Hindlimb muscle (tissue), 1 donor: ENCODE measurements at regions not wholly inside any gene's neighbourhood (a gene's known extent, or its start where the extent isn't known, plus 50 kb on each side); places are given as distances from the start of the nearest gene placed in this dataset.

ENCODE experiments used
- DNase-seq: peaks from one replicate; pipeline ENCODE4 v3.0.0-alpha.2; 2013

- no peak for DNase-seq
Measured at GRCh38 chr5:58105836-58106235, 354.1 kb downstream of the PLK2 start.

GRCh38 chr5:58099257-58099656, 360.6 kb downstream of the PLK2 start:
- no peak for DNase-seq

GRCh38 chr5:58094031-58094430, 365.9 kb downstream of the PLK2 start:
- no peak for DNase-seq

- DNase-seq = no peak
Measured at GRCh38 chr5:58090704-58091103, 369.2 kb downstream of the PLK2 start.

GRCh38 chr5:58088941-58089340, 370.9 kb downstream of the PLK2 start:
- no peak for DNase-seq

- no peak for DNase-seq
Measured at GRCh38 chr5:58087905-58088304, 372.0 kb downstream of the PLK2 start.

- no peak for DNase-seq
Measured at GRCh38 chr5:58087123-58087522, 372.8 kb downstream of the PLK2 start.

GRCh38 chr5:58085800-58086199, 374.1 kb downstream of the PLK2 start:
- no peak for DNase-seq

GRCh38 chr5:58081435-58081834, 378.5 kb downstream of the PLK2 start:
- no peak for DNase-seq

- no peak for DNase-seq
Measured at GRCh38 chr5:58080573-58080972, 379.3 kb downstream of the PLK2 start.

- DNase-seq = no peak
Measured at GRCh38 chr5:58077966-58078365, 381.9 kb downstream of the PLK2 start.

GRCh38 chr5:58077416-58077815, 382.5 kb downstream of the PLK2 start:
- no peak for DNase-seq

GRCh38 chr5:58076483-58077257, 383.2 kb downstream of the PLK2 start:
- no peak for DNase-seq

GRCh38 chr5:58075907-58076306, 384.0 kb downstream of the PLK2 start:
- no peak for DNase-seq

GRCh38 chr5:58074717-58075116, 385.2 kb downstream of the PLK2 start:
- no peak for DNase-seq

GRCh38 chr5:58074222-58074621, 385.7 kb downstream of the PLK2 start:
- no peak for DNase-seq

- DNase-seq = no peak
Measured at GRCh38 chr5:58073243-58073642, 386.6 kb downstream of the PLK2 start.

GRCh38 chr5:58072300-58072965, 387.5 kb downstream of the PLK2 start:
- no peak for DNase-seq

GRCh38 chr5:58071566-58071965, 388.3 kb downstream of the PLK2 start:
- no peak for DNase-seq

GRCh38 chr5:58069846-58070245, 390.0 kb downstream of the PLK2 start:
- DNase-seq = no peak

- DNase-seq = no peak
Measured at GRCh38 chr5:58069016-58069705, 390.7 kb downstream of the PLK2 start.

GRCh38 chr5:58066557-58066956, 393.3 kb downstream of the PLK2 start:
- DNase-seq = no peak

GRCh38 chr5:58066076-58066475, 393.8 kb downstream of the PLK2 start:
- no peak for DNase-seq

GRCh38 chr5:58064801-58065200, 395.1 kb downstream of the PLK2 start:
- DNase-seq = no peak
